ENCODE measurements at regions not wholly inside any gene's neighbourhood (a gene's known extent, or its start where the extent isn't known, plus 50 kb on each side); places are given as distances from the start of the nearest gene placed in this dataset.

DNA sequence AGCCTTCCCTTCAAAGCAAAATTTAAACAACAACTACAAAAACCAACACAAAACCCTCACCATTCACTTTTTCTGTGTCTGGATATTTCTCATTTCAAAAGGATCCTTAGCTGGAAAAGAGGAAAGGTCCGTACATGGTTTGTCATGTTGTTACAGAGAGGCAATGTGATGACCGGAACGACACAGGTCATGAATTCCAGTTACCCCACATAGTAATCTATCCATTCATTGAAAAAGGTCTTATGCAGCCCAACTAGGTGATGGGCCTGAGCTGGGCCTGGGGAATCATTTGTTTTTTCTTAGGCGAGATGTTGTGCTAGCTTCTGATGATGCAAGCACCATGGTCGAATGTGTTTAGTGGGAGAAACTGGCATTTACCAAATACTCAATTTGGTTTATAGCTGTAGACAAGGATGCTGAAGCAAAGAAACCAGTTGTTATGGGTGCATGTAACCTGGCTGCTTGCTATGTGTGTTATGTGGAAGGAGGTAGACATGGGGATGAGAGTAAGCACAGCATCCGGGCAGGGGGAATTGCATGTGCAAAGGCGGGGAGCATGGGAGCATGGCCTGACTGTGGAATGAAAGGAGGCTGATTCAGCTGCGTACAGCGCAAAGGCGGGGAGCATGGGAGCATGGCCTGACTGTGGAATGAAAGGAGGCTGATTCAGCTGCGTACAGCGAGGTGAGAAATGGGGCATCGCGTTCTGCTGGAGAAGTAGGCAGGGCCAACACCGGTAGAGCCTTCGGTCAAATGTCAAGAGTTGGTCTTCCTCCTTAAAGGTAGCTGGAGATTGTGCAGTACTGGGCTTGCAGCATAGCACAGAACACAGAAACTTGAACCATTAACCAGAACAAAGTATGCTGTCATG is 269.7 kb upstream of the MAF start:
- no peaks in the 10 kb centered on the region for H3K27me3 ChIP-seq
- H3K4me3 ChIP-seq = no peak overlapping the region
- no peak overlapping the region for H3K27ac ChIP-seq
- no peaks in the 10 kb centered on the region for H3K9me3 ChIP-seq
- TF ChIP-seq, protein P1, sequence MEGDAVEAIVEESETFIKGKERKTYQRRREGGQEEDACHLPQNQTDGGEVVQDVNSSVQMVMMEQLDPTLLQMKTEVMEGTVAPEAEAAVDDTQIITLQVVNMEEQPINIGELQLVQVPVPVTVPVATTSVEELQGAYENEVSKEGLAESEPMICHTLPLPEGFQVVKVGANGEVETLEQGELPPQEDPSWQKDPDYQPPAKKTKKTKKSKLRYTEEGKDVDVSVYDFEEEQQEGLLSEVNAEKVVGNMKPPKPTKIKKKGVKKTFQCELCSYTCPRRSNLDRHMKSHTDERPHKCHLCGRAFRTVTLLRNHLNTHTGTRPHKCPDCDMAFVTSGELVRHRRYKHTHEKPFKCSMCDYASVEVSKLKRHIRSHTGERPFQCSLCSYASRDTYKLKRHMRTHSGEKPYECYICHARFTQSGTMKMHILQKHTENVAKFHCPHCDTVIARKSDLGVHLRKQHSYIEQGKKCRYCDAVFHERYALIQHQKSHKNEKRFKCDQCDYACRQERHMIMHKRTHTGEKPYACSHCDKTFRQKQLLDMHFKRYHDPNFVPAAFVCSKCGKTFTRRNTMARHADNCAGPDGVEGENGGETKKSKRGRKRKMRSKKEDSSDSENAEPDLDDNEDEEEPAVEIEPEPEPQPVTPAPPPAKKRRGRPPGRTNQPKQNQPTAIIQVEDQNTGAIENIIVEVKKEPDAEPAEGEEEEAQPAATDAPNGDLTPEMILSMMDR (IDR thresholded peaks at IDR 0.05) = no peak
- no peak for TF ChIP-seq POLR2A (IDR thresholded peaks at IDR 0.05)
- no peak for DNase-seq
- no peaks in the 10 kb centered on the region for H3K36me3 ChIP-seq
- H3K4me1 ChIP-seq = peaks cover 0 to 8% (median 0%) of the 10 kb centered on the region in 4 donors

DNA sequence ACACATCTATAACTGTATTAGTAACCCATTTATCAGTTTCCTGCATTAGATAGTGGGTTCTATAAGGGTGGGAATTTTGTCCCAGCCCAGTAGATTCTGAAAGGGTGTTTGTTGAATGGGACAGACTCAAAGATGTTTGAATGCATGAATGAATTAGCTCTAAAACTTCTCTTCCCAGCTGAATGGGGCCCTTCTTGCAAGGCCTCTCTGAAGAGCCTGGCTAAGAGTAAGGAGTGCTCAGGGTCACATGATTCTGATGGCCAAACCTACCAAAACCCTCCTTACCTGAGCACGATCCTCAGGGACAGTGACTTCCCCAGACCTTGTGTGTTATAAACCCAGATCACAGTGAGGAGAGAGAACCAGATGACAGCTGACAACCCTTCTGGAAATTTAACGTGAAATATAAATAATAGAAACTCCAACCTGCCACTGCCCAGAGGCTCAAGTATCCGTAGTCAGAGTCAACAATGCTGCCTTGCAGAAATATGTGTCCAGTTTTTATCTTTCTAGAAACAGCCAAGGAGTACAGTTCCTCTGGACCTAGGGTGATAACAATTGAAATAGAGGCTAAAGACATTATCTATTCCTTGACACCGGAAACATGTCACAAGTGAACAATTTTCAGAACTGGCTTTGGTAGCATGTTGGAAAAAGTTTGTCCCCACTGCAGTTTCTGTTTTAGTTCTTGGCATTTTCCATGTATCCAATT is 268.9 kb upstream of the MAF start:
- no peak overlapping the region for H3K4me3 ChIP-seq
- DNase-seq = no peak
- TF ChIP-seq, protein P1 (IDR thresholded peaks at IDR 0.05) = no peak
- TF ChIP-seq POLR2A (IDR thresholded peaks at IDR 0.05) = no peak
- no peaks in the 10 kb centered on the region for H3K27me3 ChIP-seq
- peaks cover 0 to 8% (median 0%) of the 10 kb centered on the region in 4 donors for H3K4me1 ChIP-seq
- no peak overlapping the region for H3K27ac ChIP-seq
- no peaks in the 10 kb centered on the region for H3K36me3 ChIP-seq
- H3K9me3 ChIP-seq = no peaks in the 10 kb centered on the region

DNA sequence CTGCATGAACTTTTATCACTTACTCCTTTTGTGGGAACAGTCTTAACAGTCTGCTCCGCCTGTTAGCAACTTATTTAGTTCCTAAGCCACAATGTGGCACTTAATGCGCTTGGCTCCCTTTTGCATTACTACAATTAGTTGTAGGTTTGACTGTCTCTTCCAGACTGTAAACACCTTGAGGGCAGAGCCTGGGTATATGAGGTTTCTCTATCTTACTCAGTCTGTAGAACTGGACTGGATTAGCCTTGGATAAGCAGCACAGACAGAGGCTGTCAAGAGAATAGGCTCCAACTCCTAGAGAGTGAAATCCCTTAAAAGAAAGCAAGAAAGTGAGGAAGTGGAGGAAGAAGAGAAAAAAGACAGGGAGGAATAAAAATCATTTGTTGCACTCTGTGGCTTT is 268.3 kb upstream of the MAF start:
- Histone ChIP-seq H3K4me1 (peaks cover 0 to 1% (median 0%) of the 10 kb centered on the region in 4 donors), H3K27me3 (no peaks in the 10 kb centered on the region), H3K27ac (no peak overlapping the region), H3K36me3 (no peaks in the 10 kb centered on the region), H3K4me3 (no peak overlapping the region), H3K9me3 (no peaks in the 10 kb centered on the region)
- no peak for DNase-seq
- no peak for TF ChIP-seq POLR2A (IDR thresholded peaks at IDR 0.05)
- TF ChIP-seq, protein P1 (IDR thresholded peaks at IDR 0.05) = no peak

DNA sequence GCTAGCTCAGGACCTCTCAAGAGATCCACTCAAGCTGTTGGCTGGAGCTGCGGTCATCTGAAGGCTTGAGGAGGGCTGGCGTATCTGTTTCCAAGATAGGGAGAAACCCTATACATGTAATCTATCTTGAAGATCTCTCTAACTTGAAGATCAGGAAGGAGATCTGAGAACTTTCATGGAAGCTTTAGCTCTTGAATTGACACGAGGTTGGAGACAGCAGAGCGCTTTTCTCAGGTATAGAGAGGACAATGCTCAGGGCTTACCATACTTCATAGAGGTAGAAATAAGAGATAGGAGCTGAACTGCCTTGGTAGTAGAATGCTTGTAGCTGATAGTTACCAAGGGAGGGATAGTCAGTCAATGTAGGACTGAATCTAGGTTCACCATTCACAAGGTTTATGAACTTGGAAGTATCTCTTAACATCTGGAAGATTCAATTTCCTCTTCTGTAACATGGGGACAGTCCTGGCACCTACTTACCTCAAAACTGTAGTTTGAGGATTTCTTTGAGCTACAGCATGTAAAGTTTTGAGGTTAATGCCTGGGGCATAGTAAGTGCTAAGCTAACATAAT is 267.0 kb upstream of the MAF start:
- Histone ChIP-seq H3K36me3 (no peaks in the 10 kb centered on the region), H3K4me1 (no peaks in the 10 kb centered on the region), H3K27me3 (no peaks in the 10 kb centered on the region), H3K9me3 (no peaks in the 10 kb centered on the region), H3K4me3 (no peak overlapping the region), H3K27ac (no peak overlapping the region)
- DNase-seq = no peak
- TF ChIP-seq POLR2A (IDR thresholded peaks at IDR 0.05) = no peak
- TF ChIP-seq, protein P1 (IDR thresholded peaks at IDR 0.05) = no peak

DNA sequence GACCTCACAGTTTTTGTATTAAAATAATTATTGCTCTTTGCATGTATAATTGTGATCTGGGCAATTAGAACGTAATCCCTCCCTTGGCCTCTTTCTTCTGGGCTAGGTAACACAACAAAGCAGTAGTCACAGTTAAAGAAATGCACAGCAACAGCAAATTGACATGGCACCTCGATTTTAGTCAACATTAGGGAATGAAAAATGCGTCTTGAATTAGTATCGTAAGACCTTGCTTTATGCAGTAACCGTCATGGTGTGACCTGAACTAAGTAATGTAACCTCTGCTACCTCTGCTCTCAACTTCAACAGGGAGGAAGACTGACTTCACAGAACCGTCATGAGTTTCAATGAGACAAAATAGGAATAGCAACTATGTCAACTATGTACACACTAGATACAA is 265.4 kb upstream of the MAF start:
- H3K9me3 ChIP-seq = no peaks in the 10 kb centered on the region
- H3K27ac ChIP-seq = no peak overlapping the region
- TF ChIP-seq, protein P1 (IDR thresholded peaks at IDR 0.05) = no peak
- no peak for TF ChIP-seq POLR2A (IDR thresholded peaks at IDR 0.05)
- DNase-seq = no peak
- no peaks in the 10 kb centered on the region for H3K27me3 ChIP-seq
- H3K4me1 ChIP-seq = no peaks in the 10 kb centered on the region
- no peak overlapping the region for H3K4me3 ChIP-seq
- no peaks in the 10 kb centered on the region for H3K36me3 ChIP-seq

Measured in Peyer's patch (tissue), 4 donors.